ENCODE measurements at regions not wholly inside any gene's neighbourhood (a gene's known extent, or its start where the extent isn't known, plus 50 kb on each side); places are given as distances from the start of the nearest gene placed in this dataset.
"Not testable (repeated sequence)": the region's sequence is repeated elsewhere in the genome, so short reads cannot be mapped to it uniquely, and the experiment has no call there.

GRCh38 chr6:76495909-76496308, 423.4 kb upstream of the IMPG1 start:
- Histone ChIP-seq H3K4me3 (replicated peaks in 1 of 3; ENCODE audit: insufficient read depth in 1 of 3, low read depth in 2 of 3, low read length in 3 of 3) (no peak overlapping the region), H3K4me1 (ENCODE audit: insufficient read depth, low read length) (no peaks in the 10 kb centered on the region), H2AFZ (ENCODE audit: low read length) (no peak overlapping the region), H3K79me2 (ENCODE audit: insufficient read depth, low read length) (no peaks in the 10 kb centered on the region), H3K4me2 (ENCODE audit: low read depth, low read length) (no peak overlapping the region), H3K27ac (ENCODE audit: extremely low read length, insufficient read depth, low read length) (no peak overlapping the region), H3K36me3 (replicated peaks in 1 of 2; ENCODE audit: control insufficient read depth in 1 of 2, insufficient read depth in 2 of 2, low read length in 2 of 2) (no peaks in the 10 kb centered on the region), H3K9me3 (ENCODE audit: low read length) (peaks cover 23% of the 10 kb centered on the region), H4K20me1 (ENCODE audit: insufficient read depth, low read length) (no peaks in the 10 kb centered on the region), H3K9ac (ENCODE audit: insufficient read depth, low read depth, low read length) (no peak overlapping the region), H3K27me3 (ENCODE audit: control insufficient read depth in 1 of 2, insufficient read depth in 2 of 2, low read length in 2 of 2) (no peaks in the 10 kb centered on the region)
- intact Hi-C loops (cut with micrococcal nuclease; ENCODE audit: unreplicated experiment), result no loop called here
- CTCF ChIA-PET (ENCODE audit: low intra/inter-chr PET ratio, low total read pairs), result no interaction called here
- 8% methylated on average over 2 of the region's 2 CpGs for WGBS (ENCODE audit: low lambda C conversion rate)
- no peak for ATAC-seq
- POLR2A ChIA-PET, result no interaction called here
- no TSS peak for BruUV-seq (replicated peaks)
- DNase-seq (ENCODE audit: low spot score), result no peak
- TF ChIP-seq KDM6A (CRISPR knock-in tag; IDR thresholded peaks at IDR 0.05; ENCODE audit: low read depth), result no peak
- in situ Hi-C loops (cut with HindIII; ENCODE audit: extremely low pct_ligation_motif_present, low pct_unique_long_range_greater_than_20kb), result no loop called here
- FAIRE-seq, result no peak

GRCh38 chr6:76491376-76491775, 418.9 kb upstream of the IMPG1 start:
- WGBS (ENCODE audit: low lambda C conversion rate), result 12% methylated on average over 3 of the region's 3 CpGs
- CTCF ChIA-PET (ENCODE audit: low intra/inter-chr PET ratio, low total read pairs); H4K20me1 ChIP-seq (ENCODE audit: insufficient read depth, low read length); H2AFZ ChIP-seq (ENCODE audit: low read length); H3K36me3 ChIP-seq (replicated peaks in 1 of 2; ENCODE audit: control insufficient read depth in 1 of 2, insufficient read depth in 2 of 2, low read length in 2 of 2); H3K79me2 ChIP-seq (ENCODE audit: insufficient read depth, low read length); FAIRE-seq; ATAC-seq; H3K4me2 ChIP-seq (ENCODE audit: low read depth, low read length); POLR2A ChIA-PET; DNase-seq (ENCODE audit: low spot score); H3K4me1 ChIP-seq (ENCODE audit: insufficient read depth, low read length); H3K27me3 ChIP-seq (ENCODE audit: control insufficient read depth in 1 of 2, insufficient read depth in 2 of 2, low read length in 2 of 2); in situ Hi-C loops (cut with HindIII; ENCODE audit: extremely low pct_ligation_motif_present, low pct_unique_long_range_greater_than_20kb); H3K9ac ChIP-seq (ENCODE audit: insufficient read depth, low read depth, low read length); intact Hi-C loops (cut with micrococcal nuclease; ENCODE audit: unreplicated experiment); BruUV-seq (replicated peaks); H3K27ac ChIP-seq (ENCODE audit: extremely low read length, insufficient read depth, low read length); H3K4me3 ChIP-seq (replicated peaks in 1 of 3; ENCODE audit: insufficient read depth in 1 of 3, low read depth in 2 of 3, low read length in 3 of 3): not testable (repeated sequence)
- peaks cover 18% of the 10 kb centered on the region for H3K9me3 ChIP-seq (ENCODE audit: low read length)

- intact Hi-C loops (cut with micrococcal nuclease; ENCODE audit: unreplicated experiment), result no loop called here
- no peaks in the 10 kb centered on the region for H3K27me3 ChIP-seq (ENCODE audit: control insufficient read depth in 1 of 2, insufficient read depth in 2 of 2, low read length in 2 of 2)
- no peaks in the 10 kb centered on the region for H3K79me2 ChIP-seq (ENCODE audit: insufficient read depth, low read length)
- H2AFZ ChIP-seq (ENCODE audit: low read length), result no peak overlapping the region
- CTCF ChIA-PET (ENCODE audit: low intra/inter-chr PET ratio, low total read pairs), result no interaction called here
- no peak for ATAC-seq
- H3K4me2 ChIP-seq (ENCODE audit: low read depth, low read length), result no peak overlapping the region
- BruUV-seq (replicated peaks), result no TSS peak
- H3K9me3 ChIP-seq (ENCODE audit: low read length), result peaks cover 11% of the 10 kb centered on the region
- no peak overlapping the region for H3K4me3 ChIP-seq (replicated peaks in 1 of 3; ENCODE audit: insufficient read depth in 1 of 3, low read depth in 2 of 3, low read length in 3 of 3)
- H3K4me1 ChIP-seq (ENCODE audit: insufficient read depth, low read length), result no peaks in the 10 kb centered on the region
- H3K36me3 ChIP-seq (replicated peaks in 1 of 2; ENCODE audit: control insufficient read depth in 1 of 2, insufficient read depth in 2 of 2, low read length in 2 of 2), result no peaks in the 10 kb centered on the region
- FAIRE-seq, result no peak
- no peak overlapping the region for H3K27ac ChIP-seq (ENCODE audit: extremely low read length, insufficient read depth, low read length)
- H3K9ac ChIP-seq (ENCODE audit: insufficient read depth, low read depth, low read length), result no peak overlapping the region
- in situ Hi-C loops (cut with HindIII; ENCODE audit: extremely low pct_ligation_motif_present, low pct_unique_long_range_greater_than_20kb), result no loop called here
- DNase-seq (ENCODE audit: low spot score), result no peak
- POLR2A ChIA-PET, result no interaction called here
- H4K20me1 ChIP-seq (ENCODE audit: insufficient read depth, low read length), result no peaks in the 10 kb centered on the region
- TF ChIP-seq POLR2G (IDR thresholded peaks at IDR 0.05; ENCODE audit: low read depth, low read length) (no peak), ZBTB4 (CRISPR knock-in tag; IDR thresholded peaks at IDR 0.05; ENCODE audit: borderline replicate concordance) (no peak)
Observed at GRCh38 chr6:76490456-76490855, 418.0 kb upstream of the IMPG1 start.

Measured in HepG2 (cell line).